CD14-positive monocyte (primary cell): ENCODE measurements at regions not wholly inside any gene's neighbourhood (a gene's known extent, or its start where the extent isn't known, plus 50 kb on each side); places are given as distances from the start of the nearest gene placed in this dataset.

Source experiments
- DNase-seq, 3 donors: peaks; one replicate each; pipeline ENCODE4 v3.0.0-alpha.2; 2011 to 2022
- H2AFZ ChIP-seq: 2 replicates; pipeline ENCODE4 v1.6.0; 2012; ENCODE audit warnings: mild to moderate bottlenecking, low read depth, low read length, inconsistent platforms; ENCODE audit not compliant: insufficient read depth, poor library complexity, severe bottlenecking
- H3K27ac ChIP-seq, 2 donors: 1 replicate in 1 of 2; 2 replicates in 1 of 2; pipeline ENCODE4 v1.5.1; 2012 to 2013; ENCODE audit warnings: low read length in 2 of 2, control low read depth in 1 of 2, inconsistent platforms in 1 of 2, low read depth in 1 of 2, mild to moderate bottlenecking in 1 of 2
- H3K27me3 ChIP-seq, 2 donors: one replicate each; pipeline versions ENCODE4 v1.6.0 to v1.6.1; 2011 to 2013; ENCODE audit warnings: low read length in 2 of 2; ENCODE audit not compliant: control insufficient read depth in 2 of 2, insufficient read depth in 2 of 2
- H3K36me3 ChIP-seq, 2 donors: replicated peaks in 1 of 2; 1 replicate in 1 of 2; 2 replicates in 1 of 2; pipeline versions ENCODE4 v1.5.1 to v1.6.1; 2012 to 2013; ENCODE audit warnings: low read length in 2 of 2, control low read depth in 1 of 2, inconsistent platforms in 1 of 2, mild to moderate bottlenecking in 1 of 2; ENCODE audit not compliant: insufficient read depth in 2 of 2, control insufficient read depth in 1 of 2
- H3K4me1 ChIP-seq, 2 donors: 1 replicate in 1 of 2; 2 replicates in 1 of 2; pipeline versions ENCODE4 v1.5.1 to v1.6.1; 2012 to 2013; ENCODE audit warnings: low read length in 2 of 2, control low read depth in 1 of 2, inconsistent platforms in 1 of 2, mild to moderate bottlenecking in 1 of 2, moderate library complexity in 1 of 2; ENCODE audit not compliant: insufficient read depth in 2 of 2, control insufficient read depth in 1 of 2
- H3K4me2 ChIP-seq: replicated peaks from 2 replicates; pipeline ENCODE3; 2012; ENCODE audit warnings: low read length, moderate library complexity, mild to moderate bottlenecking; ENCODE audit not compliant: poor library complexity, severe bottlenecking; ENCODE audit errors: extremely low read depth
- H3K4me3 ChIP-seq, 3 experiments: fragments of 200-600 bp in 1 of 3; sonication (generic) in 1 of 3; replicated peaks in 1 of 3; 1 replicate in 2 of 3; 2 replicates in 1 of 3; pipeline ENCODE4 v1.5.1; 2011 to 2013; ENCODE audit warnings: low read length in 3 of 3, mild to moderate bottlenecking in 3 of 3, control low read depth in 2 of 3, low read depth in 2 of 3, inconsistent platforms in 1 of 3, moderate library complexity in 1 of 3
- H3K79me2 ChIP-seq: 2 replicates; pipeline ENCODE4 v1.6.0; 2012; ENCODE audit warnings: mild to moderate bottlenecking, control low read depth, inconsistent platforms, low read length, moderate library complexity; ENCODE audit not compliant: insufficient read depth
- H3K9ac ChIP-seq: 2 replicates; pipeline ENCODE4 v1.6.0; 2017; ENCODE audit warnings: low read length, mild to moderate bottlenecking; ENCODE audit not compliant: insufficient read depth, poor library complexity, severe bottlenecking
- H3K9me3 ChIP-seq, 2 donors: replicated peaks in 1 of 2; 1 replicate in 1 of 2; 2 replicates in 1 of 2; pipeline versions ENCODE4 v1.5.1 to v1.6.1; 2012 to 2013; ENCODE audit warnings: low read length in 2 of 2, control low read depth in 1 of 2; ENCODE audit not compliant: control insufficient read depth in 1 of 2, insufficient read depth in 1 of 2
- H4K20me1 ChIP-seq: 2 replicates; pipeline ENCODE4 v1.6.0; 2012; ENCODE audit warnings: mild to moderate bottlenecking, low read length, control low read depth, moderate library complexity; ENCODE audit not compliant: insufficient read depth
- H3K27ac Mint-ChIP-seq, 7 donors: one replicate each; pipeline ENCODE4 v1.8.0; 2020; ENCODE audit warnings: mild to moderate bottlenecking in 7 of 7, mixed read lengths in 7 of 7, moderate library complexity in 6 of 7, inconsistent platforms in 2 of 7
- H3K27me3 Mint-ChIP-seq, 3 donors: one replicate each; pipeline ENCODE4 v1.8.0; 2021 to 2022; ENCODE audit warnings: low read depth in 3 of 3, mild to moderate bottlenecking in 3 of 3, mixed read lengths in 3 of 3, moderate library complexity in 3 of 3, inconsistent platforms in 1 of 3
- H3K36me3 Mint-ChIP-seq, 2 donors: one replicate each; pipeline ENCODE4 v1.8.0; 2020; ENCODE audit warnings: mixed read lengths in 2 of 2, inconsistent platforms in 1 of 2, mild to moderate bottlenecking in 1 of 2
- H3K4me1 Mint-ChIP-seq: one replicate; pipeline ENCODE4 v1.8.0; 2020; ENCODE audit warnings: mild to moderate bottlenecking, mixed read lengths
- H3K4me3 Mint-ChIP-seq, 2 donors: one replicate each; pipeline ENCODE4 v1.8.0; 2020; ENCODE audit warnings: mild to moderate bottlenecking in 2 of 2, mixed read lengths in 2 of 2, moderate library complexity in 1 of 2
- H3K9me3 Mint-ChIP-seq, 7 donors: one replicate each; pipeline ENCODE4 v1.8.0; 2020 to 2022; ENCODE audit warnings: mixed read lengths in 7 of 7, mild to moderate bottlenecking in 6 of 7, moderate library complexity in 6 of 7, inconsistent platforms in 2 of 7
- WGBS: methylation state at CpG from one replicate; pipeline ENCODE4 v1.1.5; 2013; ENCODE audit warnings: missing lambda C conversion rate; ENCODE audit not compliant: insufficient coverage; 5-methylcytosine and 5-hydroxymethylcytosine counted together
- intact Hi-C, 2 donors: fragments of 100-400 bp; cut with micrococcal nuclease; formaldehyde crosslinking; loops; one replicate each; pipeline versions ENCODE4 v1.15.0 to v1.15.1; 2023
- TF ChIP-seq, protein P1 (sequence below): fragments of 200-600 bp; IDR thresholded peaks from one replicate; pipeline ENCODE4 v1.8.0; 2022; ENCODE audit warnings: antibody characterized with exemption, mild to moderate bottlenecking

DNA sequence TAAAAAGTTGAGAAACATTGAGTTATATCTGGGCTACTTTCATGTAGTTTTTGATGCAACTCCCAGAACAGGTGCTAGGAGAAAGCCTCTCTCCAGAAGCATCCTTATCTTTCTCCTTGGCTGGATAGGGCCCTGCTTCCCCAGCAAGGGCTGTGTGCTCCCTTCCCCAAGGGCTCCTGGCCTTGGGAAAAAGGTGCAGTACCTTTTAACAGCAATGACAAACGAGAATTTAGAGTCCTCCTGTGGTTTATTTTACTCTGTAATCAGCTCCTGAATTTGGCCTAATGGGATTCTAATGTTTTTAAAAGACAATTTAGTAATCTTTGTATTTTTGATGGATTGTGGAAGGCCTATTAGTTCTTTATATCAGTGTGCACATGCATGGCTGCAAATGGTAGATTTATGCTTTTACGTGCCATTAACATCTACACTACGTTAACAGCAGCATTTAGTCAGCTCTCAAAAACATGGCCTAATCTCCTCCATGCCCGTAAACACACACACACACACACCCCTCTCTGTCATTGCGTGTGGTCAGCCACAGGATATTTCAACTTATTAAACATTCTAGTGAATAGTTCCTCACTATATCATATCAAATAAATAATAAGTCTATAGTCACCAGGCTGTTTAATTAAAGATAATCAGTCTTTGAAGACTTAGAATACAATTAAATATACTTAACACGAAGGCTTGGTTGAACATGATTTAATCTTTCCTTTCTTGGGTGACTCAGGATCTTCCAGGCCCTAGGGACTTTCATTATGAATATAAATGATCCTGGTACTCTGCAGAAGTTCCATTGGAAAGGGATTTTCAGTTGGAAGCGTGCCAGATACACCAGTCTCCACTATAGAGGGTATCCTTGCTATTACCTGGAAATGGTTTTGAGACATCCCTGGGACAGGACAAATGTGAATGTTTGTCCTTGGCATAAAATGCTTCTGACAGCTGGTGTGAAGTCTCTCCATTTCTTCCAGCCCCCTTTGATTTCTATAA is 181.4 kb upstream of the PWP1 start:
- no peaks in the 10 kb centered on the region for H3K36me3 ChIP-seq
- H4K20me1 ChIP-seq, result no peaks in the 10 kb centered on the region
- H3K9me3 Mint-ChIP-seq, result peaks cover 0 to 2% (median 0%) of the 10 kb centered on the region in 7 donors
- 50% methylated on average over 1 of the region's 7 CpGs for WGBS
- no peaks in the 10 kb centered on the region for H3K36me3 Mint-ChIP-seq
- H3K27me3 ChIP-seq, result no peaks in the 10 kb centered on the region
- no peak for DNase-seq
- no peak overlapping the region for H2AFZ ChIP-seq
- H3K27ac Mint-ChIP-seq, result no peak overlapping the region
- H3K9ac ChIP-seq, result no peak overlapping the region
- H3K27ac ChIP-seq, result no peak overlapping the region
- H3K4me2 ChIP-seq, result no peak overlapping the region
- TF ChIP-seq, protein P1, sequence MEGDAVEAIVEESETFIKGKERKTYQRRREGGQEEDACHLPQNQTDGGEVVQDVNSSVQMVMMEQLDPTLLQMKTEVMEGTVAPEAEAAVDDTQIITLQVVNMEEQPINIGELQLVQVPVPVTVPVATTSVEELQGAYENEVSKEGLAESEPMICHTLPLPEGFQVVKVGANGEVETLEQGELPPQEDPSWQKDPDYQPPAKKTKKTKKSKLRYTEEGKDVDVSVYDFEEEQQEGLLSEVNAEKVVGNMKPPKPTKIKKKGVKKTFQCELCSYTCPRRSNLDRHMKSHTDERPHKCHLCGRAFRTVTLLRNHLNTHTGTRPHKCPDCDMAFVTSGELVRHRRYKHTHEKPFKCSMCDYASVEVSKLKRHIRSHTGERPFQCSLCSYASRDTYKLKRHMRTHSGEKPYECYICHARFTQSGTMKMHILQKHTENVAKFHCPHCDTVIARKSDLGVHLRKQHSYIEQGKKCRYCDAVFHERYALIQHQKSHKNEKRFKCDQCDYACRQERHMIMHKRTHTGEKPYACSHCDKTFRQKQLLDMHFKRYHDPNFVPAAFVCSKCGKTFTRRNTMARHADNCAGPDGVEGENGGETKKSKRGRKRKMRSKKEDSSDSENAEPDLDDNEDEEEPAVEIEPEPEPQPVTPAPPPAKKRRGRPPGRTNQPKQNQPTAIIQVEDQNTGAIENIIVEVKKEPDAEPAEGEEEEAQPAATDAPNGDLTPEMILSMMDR, result no peak
- no peak overlapping the region for H3K4me3 Mint-ChIP-seq
- no peaks in the 10 kb centered on the region for H3K4me1 ChIP-seq
- peaks cover 3% of the 10 kb centered on the region for H3K4me1 Mint-ChIP-seq
- H3K9me3 ChIP-seq, result no peaks in the 10 kb centered on the region
- no peaks in the 10 kb centered on the region for H3K79me2 ChIP-seq
- H3K4me3 ChIP-seq, result no peak overlapping the region
- intact Hi-C loops, result no loop called here
- peaks cover 0 to 1% (median 0%) of the 10 kb centered on the region in 3 donors for H3K27me3 Mint-ChIP-seq

DNA sequence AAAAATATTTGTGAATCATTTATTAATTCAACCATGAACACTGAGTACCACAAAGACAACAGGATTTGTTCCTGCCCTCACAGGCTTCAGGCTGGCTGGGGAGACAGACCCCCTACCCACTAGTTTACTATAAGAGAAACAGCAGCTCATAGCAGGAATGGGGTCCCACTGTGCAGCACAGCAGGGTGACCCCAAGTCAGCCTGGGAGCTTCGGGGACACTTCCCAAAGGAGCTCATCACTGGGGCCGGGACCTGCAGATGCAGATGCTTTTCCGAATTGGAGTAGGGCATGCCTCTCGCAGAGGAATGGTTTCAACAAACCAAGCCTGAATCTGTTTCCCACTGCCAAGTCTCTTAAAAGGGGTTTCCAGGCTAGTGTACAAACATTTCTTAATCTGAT is 176.2 kb upstream of the PWP1 start:
- H3K27me3 Mint-ChIP-seq, result peaks cover 0 to 1% (median 0%) of the 10 kb centered on the region in 3 donors
- H3K36me3 Mint-ChIP-seq, result no peaks in the 10 kb centered on the region
- H3K4me1 ChIP-seq, result no peaks in the 10 kb centered on the region
- intact Hi-C loops, result no loop called here
- no peaks in the 10 kb centered on the region for H3K27me3 ChIP-seq
- H3K79me2 ChIP-seq, result no peaks in the 10 kb centered on the region
- no peak for DNase-seq
- no peak overlapping the region for H3K4me3 Mint-ChIP-seq
- H3K27ac ChIP-seq, result no peak overlapping the region
- H3K9me3 Mint-ChIP-seq, result peaks cover 0 to 5% (median 0%) of the 10 kb centered on the region in 7 donors
- no peak overlapping the region for H3K4me3 ChIP-seq
- no peak overlapping the region for H3K27ac Mint-ChIP-seq
- peaks cover 3% of the 10 kb centered on the region for H3K4me1 Mint-ChIP-seq
- TF ChIP-seq, protein P1, result no peak
- no peak overlapping the region for H3K9ac ChIP-seq
- no peaks in the 10 kb centered on the region for H4K20me1 ChIP-seq
- 91% methylated on average over 4 of the region's 4 CpGs for WGBS
- H3K36me3 ChIP-seq, result no peaks in the 10 kb centered on the region
- H3K4me2 ChIP-seq, result no peak overlapping the region
- H3K9me3 ChIP-seq, result no peaks in the 10 kb centered on the region
- H2AFZ ChIP-seq, result no peak overlapping the region
